Vagina (tissue), 2 donors: ENCODE measurements at regions not wholly inside any gene's neighbourhood (a gene's known extent, or its start where the extent isn't known, plus 50 kb on each side); places are given as distances from the start of the nearest gene placed in this dataset.

Source experiments
- POLR2A ChIP-seq, 2 donors: fragments of 450-650 bp; IDR thresholded peaks; one replicate each; pipeline ENCODE4 v1.6.1; 2017; ENCODE audit warnings: antibody characterized with exemption in 2 of 2, mild to moderate bottlenecking in 2 of 2, moderate library complexity in 2 of 2
- TF ChIP-seq, protein P1 (sequence below), 3 experiments: fragments of 450-650 bp in 2 of 3; fragments of 200-600 bp in 1 of 3; sonication (generic) in 1 of 3; IDR thresholded peaks; one replicate each; pipeline ENCODE4 v1.5.1; 2017 to 2019; ENCODE audit warnings: antibody characterized with exemption in 3 of 3, mild to moderate bottlenecking in 2 of 3, moderate library complexity in 2 of 3

DNA sequence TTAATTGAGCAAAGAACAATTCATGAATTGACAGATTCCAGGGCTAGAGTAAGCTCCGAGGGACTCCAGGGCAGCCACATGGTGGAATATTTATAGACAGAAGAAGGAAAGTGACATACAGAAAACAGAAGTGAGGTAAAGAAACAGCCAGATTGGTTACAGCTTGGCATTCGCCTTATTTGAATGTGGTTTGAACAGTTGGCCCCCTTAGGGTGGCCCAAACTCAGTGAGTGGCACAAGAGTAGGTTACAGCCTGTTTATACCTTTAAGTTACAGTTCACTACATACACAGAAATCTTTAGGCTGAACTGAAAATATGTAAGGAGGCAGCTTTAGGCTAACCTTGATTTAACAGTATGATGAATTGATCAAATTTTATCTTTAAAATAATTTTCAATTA lies 174.5 kb upstream of the CNOT2 start:
- TF ChIP-seq POLR2A (IDR thresholded peaks at IDR 0.05): no peak
- TF ChIP-seq, protein P1, sequence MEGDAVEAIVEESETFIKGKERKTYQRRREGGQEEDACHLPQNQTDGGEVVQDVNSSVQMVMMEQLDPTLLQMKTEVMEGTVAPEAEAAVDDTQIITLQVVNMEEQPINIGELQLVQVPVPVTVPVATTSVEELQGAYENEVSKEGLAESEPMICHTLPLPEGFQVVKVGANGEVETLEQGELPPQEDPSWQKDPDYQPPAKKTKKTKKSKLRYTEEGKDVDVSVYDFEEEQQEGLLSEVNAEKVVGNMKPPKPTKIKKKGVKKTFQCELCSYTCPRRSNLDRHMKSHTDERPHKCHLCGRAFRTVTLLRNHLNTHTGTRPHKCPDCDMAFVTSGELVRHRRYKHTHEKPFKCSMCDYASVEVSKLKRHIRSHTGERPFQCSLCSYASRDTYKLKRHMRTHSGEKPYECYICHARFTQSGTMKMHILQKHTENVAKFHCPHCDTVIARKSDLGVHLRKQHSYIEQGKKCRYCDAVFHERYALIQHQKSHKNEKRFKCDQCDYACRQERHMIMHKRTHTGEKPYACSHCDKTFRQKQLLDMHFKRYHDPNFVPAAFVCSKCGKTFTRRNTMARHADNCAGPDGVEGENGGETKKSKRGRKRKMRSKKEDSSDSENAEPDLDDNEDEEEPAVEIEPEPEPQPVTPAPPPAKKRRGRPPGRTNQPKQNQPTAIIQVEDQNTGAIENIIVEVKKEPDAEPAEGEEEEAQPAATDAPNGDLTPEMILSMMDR (IDR thresholded peaks at IDR 0.05): no peak
